A549 (cell line): ENCODE measurements at regions not wholly inside any gene's neighbourhood (a gene's known extent, or its start where the extent isn't known, plus 50 kb on each side); places are given as distances from the start of the nearest gene placed in this dataset.
"Not testable (repeated sequence)": the region's sequence is repeated elsewhere in the genome, so short reads cannot be mapped to it uniquely, and the experiment has no call there.

Experiments used
- EP300 ChIP-seq, 2 experiments: fragments of >200 bp; sonication (Bioruptor Twin); formaldehyde crosslinking; IDR thresholded peaks; 2 replicates in 1 of 2; 3 replicates in 1 of 2; pipeline ENCODE4 v1.6.1; 2016 to 2017
- ESRRA ChIP-seq: fragments of 150-350 bp; IDR thresholded peaks from 2 replicates; pipeline ENCODE4 v1.6.1; 2014; ENCODE audit warnings: mild to moderate bottlenecking, low read length, borderline replicate concordance
- FOSL2 ChIP-seq, 2 experiments: fragments of 450-650 bp in 1 of 2; fragments of >200 bp in 1 of 2; sonication (Bioruptor Twin) in 1 of 2; formaldehyde crosslinking; IDR thresholded peaks; 2 replicates each; pipeline versions ENCODE4 v1.5.0 to v1.6.1; 2016 to 2020; ENCODE audit warnings: mild to moderate bottlenecking in 1 of 2, moderate library complexity in 1 of 2
- MAZ ChIP-seq: fragments of 150-350 bp; IDR thresholded peaks from 2 replicates; pipeline ENCODE4 v1.6.1; 2014; ENCODE audit warnings: antibody characterized with exemption, low read depth, low read length, borderline replicate concordance
- POLR2A ChIP-seq: IDR thresholded peaks from 2 replicates; pipeline ENCODE4 v1.6.1; 2012; ENCODE audit warnings: mild to moderate bottlenecking, low read length
- TF ChIP-seq, protein P1 (sequence below): fragments of >200 bp; sonication (Bioruptor Twin); formaldehyde crosslinking; IDR thresholded peaks from 3 replicates; pipeline ENCODE4 v1.5.1; 2016
- TF ChIP-seq, protein P2 (sequence below): fragments of >200 bp; sonication (Bioruptor Twin); formaldehyde crosslinking; IDR thresholded peaks from 2 replicates; pipeline ENCODE4 v1.6.1; 2016

DNA sequence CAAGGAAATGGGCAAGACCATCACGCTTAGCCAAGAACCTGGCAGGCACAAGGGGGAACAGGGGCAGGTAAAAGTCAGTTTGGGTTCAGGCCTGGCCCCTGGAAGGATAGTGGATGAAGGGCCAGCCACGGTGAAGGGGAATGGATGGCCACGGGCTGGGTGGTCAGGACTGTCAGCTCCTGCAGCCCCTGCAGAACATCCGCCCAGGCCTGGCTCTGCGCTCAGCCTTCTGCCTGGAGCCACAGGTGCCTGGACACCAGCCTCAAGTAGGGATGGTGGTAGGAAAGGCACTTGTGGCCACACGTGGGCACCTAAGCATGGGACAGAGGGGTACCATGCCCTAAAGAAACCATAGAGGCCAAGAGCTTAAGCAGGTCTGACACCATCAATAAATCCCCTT, 143.0 kb downstream of the TBC1D2B start:
- TF ChIP-seq EP300 (IDR thresholded peaks at IDR 0.05); FOSL2 (IDR thresholded peaks at IDR 0.05); FOSL2 (CRISPR knock-in tag; IDR thresholded peaks at IDR 0.05); ESRRA; MAZ; POLR2A: not testable (repeated sequence)
- TF ChIP-seq, protein P1, sequence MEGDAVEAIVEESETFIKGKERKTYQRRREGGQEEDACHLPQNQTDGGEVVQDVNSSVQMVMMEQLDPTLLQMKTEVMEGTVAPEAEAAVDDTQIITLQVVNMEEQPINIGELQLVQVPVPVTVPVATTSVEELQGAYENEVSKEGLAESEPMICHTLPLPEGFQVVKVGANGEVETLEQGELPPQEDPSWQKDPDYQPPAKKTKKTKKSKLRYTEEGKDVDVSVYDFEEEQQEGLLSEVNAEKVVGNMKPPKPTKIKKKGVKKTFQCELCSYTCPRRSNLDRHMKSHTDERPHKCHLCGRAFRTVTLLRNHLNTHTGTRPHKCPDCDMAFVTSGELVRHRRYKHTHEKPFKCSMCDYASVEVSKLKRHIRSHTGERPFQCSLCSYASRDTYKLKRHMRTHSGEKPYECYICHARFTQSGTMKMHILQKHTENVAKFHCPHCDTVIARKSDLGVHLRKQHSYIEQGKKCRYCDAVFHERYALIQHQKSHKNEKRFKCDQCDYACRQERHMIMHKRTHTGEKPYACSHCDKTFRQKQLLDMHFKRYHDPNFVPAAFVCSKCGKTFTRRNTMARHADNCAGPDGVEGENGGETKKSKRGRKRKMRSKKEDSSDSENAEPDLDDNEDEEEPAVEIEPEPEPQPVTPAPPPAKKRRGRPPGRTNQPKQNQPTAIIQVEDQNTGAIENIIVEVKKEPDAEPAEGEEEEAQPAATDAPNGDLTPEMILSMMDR = not testable (repeated sequence)
- TF ChIP-seq, protein P2, sequence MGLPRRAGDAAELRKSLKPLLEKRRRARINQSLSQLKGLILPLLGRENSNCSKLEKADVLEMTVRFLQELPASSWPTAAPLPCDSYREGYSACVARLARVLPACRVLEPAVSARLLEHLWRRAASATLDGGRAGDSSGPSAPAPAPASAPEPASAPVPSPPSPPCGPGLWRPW = not testable (repeated sequence)
